Ureter (tissue), 1 donor: ENCODE measurements at regions not wholly inside any gene's neighbourhood (a gene's known extent, or its start where the extent isn't known, plus 50 kb on each side); places are given as distances from the start of the nearest gene placed in this dataset.
A peak's percentile ranks its signal among the peaks of the same experiment; 100 is the strongest.
"Not testable (repeated sequence)": the region's sequence is repeated elsewhere in the genome, so short reads cannot be mapped to it uniquely, and the experiment has no call there.

Experiments
- DNase-seq: peaks from one replicate; pipeline ENCODE4 v3.0.0-alpha.2; 2020; ENCODE audit warnings: low spot score
- donor health status: DM: yes; HTN: yes; CAD: no.

DNA sequence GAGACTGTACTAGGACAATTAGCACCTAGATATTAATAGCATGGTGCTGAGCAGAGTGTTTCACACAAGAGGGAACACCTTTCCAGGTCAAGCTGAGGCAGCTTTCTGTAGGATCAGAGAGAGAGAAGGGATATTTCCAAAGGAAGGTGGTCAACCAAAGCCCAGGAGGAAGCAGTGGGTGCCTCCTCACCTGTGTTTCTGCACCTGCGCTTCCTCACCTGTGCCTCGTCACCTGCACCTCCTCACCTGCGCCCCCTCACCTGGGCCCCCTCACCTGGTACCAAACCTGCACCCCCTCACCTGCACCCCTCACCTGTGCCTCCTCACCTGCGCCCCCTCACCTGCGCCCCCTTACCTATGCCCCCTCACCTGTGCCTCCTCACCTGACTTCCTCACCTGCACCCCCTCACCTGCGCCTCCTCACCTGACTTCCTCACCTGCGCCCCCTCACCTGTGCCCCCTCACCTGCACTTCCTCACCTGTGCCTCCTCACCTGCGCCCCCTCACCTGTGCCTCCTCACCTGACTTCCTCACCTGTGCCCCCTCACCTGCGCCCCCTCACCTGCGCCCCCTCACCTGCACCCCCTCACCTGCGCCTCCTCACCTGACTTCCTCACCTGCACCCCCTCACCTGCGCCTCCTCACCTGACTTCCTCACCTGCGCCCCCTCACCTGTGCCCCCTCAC, 67.9 kb downstream of the TTLL2 start:
- DNase-seq, result no peak

DNA sequence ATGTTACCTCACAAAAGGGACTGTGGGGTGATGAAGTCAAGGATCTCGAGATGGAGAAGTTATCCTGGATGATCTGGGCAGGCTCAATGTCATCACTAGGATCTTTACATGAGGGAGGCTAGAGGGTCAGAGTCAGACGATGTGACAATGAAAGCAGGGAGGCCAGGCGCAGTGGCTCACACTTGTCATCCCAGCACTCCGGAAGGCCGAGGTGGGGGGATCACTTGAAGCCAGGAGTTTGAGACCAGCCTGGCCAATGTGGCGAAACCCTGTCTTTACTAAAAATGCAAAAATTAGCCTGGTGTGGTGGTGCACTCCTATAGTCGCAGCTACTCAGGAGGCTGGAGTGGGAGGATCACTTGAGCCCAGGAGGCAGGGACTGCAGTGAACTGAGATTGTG, 68.8 kb downstream of the TTLL2 start:
- peak; percentile 35 for DNase-seq

DNA sequence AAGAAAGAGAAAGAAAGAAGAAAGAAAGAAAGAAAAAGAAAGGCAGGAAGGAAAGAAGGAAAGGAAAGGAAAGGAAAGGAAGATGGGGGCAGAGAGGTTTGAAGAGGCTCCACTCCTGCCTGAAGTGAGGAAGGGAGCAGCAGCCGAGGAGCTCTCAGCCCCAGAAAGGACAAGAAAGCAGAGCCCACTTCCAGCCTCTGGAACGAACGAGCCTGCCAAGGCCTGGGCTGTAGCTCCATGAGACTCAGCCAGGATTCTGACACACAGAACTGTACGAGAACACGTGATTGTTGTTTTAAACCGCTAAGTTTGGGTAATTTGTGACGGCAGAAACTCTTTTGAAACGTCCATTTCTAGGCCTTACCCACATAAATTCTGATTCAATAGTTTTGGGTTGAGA, 69.5 kb downstream of the TTLL2 start:
- DNase-seq, result peak; percentile 33

DNA sequence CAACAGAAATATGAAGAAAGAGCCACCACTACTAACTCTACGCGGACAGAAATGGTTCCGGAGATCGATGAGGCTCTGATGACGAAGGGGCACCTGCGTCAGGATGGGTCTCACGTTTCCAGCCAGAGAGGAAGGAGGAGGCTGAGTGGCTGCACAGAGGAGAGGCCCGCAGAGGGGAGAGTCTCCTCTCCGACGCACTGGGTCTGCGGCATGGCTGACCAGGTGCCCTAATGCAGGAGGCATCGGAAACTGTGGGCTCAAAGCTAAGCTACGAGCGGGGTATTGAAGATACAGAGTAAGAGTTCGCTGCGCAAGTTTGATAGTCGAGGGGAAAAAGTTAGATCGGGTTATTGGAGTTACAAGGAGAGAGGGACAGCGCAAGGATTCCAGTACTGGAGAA, 69.9 kb downstream of the TTLL2 start:
- no peak for DNase-seq

DNA sequence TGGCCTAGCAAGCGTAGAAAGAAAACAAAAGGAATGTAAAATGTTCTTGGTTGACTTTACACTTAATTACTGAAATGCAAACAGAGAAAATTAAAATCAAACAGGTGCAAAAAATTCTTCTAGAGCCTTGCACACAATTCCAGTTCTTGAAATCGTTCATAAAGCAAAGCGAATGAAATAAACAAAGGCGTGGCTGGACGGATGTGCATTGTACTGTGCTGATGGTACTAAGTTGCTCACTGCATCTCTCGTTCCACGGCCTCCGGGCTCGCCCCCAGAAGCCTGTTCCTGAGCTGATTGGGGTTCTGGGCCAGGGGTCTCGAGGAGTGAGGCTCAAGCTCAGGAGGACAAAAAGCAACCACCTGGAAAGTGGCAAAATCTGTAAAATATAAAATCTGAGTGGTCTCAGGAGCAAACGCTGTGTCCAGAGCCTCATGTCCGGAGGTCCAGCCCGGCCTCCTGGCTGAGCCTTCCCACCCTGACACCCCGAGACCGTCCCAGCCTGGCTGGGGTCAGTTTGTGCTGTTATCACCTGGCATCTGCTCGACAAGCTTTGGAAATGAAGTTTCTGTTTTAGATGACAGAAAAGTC, 71.3 kb downstream of the TTLL2 start:
- DNase-seq, result no peak

DNA sequence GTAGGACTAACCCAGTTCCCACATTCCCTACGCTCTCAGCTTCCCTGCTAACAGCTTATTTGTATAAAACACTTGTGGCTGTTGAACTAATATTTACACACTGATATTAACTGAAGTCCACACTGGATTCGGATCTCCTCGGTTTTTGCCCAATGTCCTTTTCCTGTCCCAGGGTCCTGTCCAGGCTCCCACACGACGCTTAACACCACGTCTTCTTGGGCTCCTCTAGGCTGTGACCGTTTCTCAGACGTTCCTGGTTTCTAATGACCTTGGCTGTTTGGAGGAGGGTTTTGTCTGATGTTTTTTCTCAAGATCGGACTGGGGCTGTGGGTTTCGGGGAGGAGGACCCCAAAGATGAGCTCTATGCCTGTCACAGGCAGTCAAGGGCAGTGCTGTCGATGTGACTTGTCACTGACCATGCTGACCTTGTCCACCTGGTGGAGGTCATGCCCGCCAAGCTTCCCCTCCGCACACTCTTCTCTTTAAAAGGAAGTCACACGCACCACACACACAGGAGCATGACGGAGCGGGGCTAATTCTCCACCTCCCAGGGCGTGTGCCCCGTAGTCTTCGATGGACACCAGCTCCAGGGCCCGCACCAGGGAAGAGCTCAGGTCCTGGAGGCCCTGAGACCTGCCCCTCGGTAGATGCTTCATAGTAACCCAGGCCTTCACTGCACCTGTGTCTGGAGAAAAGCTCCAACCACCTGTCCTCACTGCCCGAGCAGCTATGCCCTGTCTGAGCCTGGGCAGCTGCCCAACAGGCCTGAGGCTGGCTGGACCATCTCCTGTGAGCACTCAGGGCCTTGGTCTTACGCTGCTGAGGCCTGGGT, 72.0 kb downstream of the TTLL2 start:
- peak; percentile 36 for DNase-seq

DNA sequence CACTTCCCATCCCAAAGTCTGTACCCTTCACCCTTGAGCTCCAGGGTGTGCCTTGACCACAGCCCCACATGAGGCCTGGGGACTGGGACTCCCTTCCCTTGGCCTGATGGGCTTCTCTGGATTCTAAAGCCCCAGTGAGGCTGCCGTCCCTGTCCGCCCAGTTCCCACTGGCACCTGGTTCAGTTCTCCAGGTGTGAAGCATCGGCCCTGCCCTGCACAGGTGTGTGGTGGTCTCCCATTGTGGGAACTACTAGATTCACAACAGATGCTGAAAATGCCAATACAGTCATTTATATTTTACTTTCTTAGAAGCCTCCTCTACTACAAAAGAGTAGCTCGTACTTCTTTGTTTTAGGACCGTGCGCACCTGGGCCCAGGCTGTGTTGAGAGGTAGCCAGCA, 72.8 kb downstream of the TTLL2 start:
- no peak for DNase-seq

DNA sequence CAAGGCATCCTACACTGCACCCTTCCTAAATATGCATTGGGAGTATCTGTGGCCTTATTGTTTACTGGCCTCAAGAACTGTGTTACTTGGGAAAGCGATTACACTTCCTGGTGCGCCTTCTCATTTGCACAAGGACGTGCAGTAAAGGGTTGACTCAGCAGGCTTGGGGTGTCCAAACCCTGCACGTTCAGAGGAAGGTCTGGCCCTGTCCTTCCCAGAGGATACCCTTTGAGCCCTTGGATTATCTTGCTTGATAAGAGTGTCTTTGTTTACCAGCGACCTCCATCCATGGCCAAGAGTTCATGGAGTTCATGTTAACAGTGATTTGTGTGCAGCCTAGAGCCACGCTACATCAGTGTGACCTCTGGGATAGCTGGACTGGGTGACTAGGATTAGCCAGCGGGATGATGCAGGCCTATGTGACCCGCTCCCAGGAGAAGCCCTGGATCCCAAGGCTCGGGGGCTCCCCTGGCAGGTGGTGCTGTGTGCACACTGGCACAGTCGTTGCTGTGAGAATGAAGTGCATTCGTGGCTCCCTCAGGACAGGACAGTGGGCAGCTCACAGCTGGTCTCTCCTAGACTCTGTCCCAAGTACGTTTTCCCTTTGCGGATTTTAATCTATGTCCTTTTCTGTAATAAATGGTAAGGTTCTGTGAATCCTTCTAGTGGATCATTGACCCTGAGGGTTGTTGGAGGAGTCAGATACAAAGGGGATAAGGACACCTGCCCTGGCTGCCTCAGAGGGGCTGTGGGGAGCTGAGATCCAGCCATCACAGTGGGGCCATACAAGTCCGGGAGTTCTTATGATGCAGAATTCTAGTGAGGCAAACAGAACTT, 73.5 kb downstream of the TTLL2 start:
- DNase-seq, result no peak

DNA sequence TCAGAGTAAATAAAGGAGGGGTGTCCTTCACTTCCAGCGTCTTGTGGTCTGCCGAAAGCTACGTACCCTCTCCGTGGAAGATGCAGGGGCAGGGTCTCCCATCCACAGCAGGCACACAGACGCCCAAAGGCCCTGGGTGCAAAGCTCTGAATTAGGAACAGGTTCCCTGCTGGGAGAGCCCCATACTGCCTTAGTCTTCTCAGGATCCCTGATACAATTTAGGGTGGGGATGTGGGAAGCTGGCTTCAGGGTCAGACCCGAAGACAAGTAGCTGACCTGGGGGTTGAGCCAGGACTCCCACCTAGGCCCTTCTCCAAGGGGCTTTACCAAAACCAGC, 74.1 kb downstream of the TTLL2 start:
- DNase-seq, result no peak

DNA sequence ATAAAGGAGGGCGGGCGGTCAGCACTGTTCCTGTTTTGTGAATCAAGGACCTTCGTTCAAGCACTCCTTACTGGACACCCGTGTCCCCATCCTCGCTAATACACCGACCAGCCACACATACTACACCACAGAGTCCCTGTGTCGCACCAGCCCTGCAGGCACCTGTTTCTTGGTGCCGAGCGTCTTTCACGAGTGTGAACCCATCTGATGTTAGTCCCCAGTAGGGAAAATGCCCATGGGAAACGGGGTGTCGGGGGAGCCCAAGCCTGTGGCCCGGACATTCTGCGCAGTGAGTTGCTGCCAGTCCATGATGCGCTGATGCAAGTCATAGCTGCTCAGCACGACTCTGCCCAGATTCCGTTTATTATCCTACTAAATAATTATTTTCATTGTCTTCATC, 74.7 kb downstream of the TTLL2 start:
- DNase-seq, result peak; percentile 32

DNA sequence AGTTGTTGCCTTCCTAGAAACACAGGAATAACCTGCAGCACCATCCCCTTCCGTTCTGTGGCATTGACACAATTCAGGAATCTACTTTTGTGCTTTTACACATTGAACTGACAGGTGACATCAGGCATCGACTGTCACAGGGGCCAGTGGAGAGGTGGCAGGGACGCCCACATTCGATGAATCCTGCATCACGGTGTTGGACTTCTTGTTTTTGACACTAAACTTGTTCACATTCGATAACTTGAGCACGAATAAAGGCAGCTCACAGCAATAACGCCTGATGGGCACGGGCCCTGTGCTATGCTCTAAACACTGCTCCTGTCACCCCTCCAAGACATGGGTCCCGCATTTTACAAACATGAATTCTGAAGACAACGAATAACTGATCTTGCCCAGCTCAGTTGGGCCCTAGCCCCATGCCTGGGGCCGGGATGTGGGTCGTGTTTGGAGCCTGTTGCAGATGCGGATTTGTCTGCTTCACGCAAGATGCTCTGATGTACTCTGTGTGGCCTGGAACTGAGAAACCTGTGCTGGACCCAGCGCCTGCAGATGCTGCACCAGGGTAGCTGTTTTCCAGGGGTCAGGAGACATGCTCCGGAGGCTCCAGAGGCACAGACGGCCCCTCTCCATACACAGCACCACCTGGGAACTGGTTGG, 75.7 kb downstream of the TTLL2 start:
- DNase-seq, result no peak

DNA sequence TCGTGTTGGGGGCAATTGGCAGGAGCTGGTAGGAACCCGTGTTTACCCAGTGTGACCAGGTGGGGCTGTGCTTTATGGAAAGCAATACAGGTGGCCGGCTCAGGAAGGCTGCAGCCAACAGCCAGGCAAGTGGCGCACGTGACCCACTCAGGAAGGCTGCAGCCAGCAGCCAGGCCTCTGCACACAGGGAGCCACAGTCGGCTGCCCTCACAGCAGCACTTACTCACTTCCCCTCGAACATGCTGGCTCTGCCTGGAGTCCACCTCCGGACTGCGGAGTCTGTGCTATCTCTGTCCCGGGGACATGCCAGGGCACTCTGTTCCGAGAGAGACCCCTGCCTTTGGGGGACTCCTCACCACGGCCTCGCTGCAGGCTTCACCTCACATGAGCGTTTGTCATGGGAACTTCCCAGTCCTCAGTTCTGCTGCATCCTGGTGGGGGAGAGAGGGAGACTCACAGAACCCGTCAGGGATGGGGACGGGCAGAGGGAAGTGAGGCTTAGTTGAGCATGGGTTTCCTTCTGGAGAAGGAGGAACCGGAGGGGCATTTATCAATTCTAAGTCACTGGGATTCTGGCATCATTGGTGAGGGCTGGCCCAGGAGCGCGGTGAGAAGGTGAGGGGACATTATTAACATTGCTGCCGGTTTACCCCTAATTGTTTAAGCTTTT, 76.8 kb downstream of the TTLL2 start:
- DNase-seq, result peak; percentile 32

DNA sequence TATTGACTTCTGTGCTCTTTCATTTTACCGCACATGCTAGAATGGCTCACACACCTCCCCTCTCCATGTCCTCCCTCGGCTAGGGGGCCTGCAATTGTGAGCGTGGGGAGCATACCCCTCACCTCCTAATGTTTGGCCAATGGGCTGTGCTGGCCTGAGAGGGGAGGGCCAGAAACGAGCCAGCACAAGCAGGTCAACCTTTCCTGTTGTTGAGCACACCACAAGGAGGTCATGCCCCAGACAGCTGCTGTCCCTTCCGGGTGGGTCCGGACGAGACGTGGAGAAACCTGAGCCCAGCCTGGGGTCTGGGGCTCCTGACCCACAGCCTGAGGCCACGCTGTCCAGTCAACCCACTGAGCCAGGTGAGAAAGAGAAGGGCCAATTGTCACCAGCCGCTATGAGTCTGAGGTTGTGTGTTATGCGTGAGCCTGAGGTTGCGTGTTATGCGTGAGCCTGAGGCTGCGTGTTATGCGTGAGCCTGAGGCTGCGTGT, 77.4 kb downstream of the TTLL2 start:
- no peak for DNase-seq

DNA sequence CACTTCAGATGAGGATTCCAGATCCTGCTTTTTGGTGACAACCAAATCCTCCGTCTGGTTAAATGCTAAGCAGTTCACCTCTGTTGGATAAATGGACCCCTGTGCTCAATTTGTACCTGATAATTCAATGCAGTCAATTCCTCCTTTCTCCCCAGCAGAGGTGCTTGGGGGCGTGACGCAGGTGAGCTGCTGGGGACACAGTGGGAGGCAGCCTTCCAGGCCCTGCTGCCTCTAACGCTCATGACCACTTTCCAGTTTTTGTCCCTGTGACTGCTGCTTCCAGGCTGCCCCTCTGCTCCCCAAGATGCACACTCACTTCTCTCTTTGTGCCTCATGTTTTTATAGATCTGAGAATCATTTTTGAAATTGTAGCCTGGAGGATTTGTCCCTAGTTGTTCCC, 78.5 kb downstream of the TTLL2 start:
- no peak for DNase-seq

DNA sequence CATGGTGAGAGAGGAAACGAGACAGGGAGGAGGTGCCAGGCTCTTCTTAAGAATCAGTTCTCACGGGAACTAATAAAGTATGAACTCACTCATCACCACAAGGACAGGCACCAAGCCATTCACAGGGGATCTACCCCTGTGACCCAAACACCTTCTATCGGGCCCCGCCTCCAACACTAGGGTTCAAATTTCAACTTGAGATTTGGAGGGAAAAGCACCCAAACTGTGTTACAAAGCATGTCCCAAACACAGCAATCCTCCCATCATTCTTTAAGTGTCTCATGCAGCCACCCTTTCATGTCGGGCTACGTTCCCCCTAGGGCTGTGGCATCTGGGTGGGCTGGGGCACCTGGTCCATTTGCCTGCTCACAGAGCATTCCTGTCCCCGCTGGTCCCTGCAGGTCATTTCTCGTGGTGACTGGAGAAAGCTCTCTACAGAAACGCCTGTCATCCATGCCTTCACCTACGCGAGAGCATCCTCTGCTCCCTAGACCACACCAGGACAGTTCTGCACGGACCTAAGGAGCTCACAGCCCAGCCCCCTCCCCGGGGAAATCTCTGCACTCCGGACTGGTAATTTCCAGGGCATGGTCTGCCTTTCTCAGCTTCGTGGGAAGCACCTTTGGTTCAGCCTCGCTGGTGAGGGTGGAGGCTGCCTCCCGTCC, 79.6 kb downstream of the TTLL2 start:
- DNase-seq, result no peak

DNA sequence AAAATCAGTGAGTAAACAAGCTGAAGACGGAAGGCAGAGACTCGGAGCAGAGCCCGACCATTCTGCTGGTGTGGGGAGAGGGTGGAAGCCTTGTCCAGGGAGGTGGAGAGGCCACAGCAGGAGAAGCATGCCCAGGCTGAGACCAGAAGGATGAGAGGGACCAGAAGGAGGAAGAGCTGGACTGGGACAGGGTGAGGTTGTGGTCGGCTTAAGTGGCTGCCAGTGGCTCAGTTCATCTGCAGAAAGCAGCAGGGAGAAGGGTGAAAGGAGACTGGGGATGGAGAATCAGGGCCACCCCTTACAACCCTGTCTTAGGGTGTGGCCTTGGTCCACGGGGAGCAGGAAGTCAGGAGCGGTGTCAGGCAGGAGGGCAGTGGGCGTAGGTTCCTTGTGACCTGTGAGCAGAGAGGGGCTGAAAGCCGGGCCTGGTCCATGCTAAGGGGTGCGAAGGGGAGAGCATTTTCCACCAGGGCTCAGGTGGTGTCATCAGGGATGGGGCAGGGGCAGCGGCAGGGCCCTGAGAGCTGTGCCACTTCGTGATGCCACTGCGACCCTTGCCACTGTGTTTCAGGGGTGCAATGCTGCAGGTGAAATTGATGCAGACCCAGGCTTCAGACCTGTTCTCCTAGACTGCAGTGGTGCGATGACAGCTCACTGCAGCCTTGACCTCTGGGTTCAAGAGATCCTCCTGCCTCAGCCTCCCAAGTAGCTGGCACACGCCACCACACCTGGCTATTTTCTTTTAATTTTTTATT, 81.1 kb downstream of the TTLL2 start:
- no peak for DNase-seq

DNA sequence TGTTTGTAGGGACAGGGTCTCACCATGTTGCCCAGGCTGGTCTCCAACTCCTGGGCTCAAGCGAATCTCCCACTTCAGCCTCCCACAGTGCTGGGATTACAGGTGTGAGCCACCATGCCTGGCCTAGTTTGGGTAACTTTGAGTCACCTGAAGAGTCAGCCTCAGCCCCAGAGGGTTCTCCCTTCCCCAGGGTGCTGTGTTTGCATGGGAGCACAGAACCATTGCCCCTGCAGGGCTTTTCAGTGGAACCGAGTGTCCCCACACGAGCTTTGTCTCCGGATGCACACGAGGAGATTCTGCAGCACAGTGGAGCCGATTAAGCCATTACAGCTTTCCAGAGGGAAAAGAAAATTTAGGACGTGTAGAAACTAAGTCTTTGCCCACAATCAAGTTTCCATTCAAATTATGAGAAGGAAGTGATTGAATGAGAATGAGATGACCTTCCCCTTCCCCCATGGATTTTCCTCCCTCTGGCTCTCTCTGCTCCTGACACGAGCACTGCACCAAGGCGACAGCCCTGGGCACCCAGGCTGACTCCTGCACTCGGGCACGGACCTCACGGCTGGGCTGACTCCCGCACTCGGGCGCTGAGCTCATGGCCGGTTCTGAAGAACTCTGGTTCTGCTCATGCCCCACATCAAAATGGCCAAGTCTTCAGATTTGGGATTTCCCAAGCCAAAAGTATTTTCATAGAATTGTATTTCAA, 81.8 kb downstream of the TTLL2 start:
- DNase-seq, result not testable (repeated sequence)

DNA sequence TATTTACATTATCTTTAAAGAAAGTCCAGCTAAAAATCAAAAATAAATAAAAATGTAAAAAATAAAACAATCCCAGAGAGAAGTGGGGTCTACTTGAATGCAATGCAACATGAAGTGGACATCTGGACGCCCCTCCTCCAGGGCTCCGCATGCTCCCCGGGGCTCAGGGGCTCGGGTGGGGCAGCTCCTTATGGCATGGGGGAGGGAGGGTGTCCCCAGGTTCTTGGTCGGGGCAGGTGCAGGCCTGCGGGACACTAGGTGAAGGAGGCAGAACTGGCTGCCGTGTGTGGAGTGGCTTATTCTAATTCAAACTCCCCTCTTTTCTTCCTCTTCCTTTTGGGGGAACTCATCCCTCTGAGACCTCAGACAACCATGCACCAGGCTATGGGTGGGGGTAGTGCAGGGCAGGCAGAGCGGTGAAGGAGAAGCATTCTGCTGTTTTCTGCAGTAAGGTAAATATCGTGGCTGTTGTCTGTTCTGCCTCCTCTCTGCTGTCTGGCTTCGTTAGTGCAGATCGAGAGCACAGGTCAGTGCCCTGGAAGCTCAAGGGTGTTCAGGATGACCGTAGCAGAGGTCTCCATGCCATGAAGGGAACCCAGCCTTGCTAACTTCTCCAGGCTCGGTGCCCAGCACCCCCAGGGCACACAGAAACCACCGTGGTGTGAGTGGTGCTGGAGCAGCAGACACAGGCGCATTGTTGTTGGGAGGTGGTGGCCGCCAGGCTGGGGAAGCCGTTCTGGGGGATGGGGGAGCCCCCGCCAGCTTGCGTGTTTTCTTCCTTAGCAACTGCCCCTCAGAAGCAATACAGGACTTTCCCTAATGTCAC, 82.6 kb downstream of the TTLL2 start:
- DNase-seq, result no peak
